ENCODE measurements at regions not wholly inside any gene's neighbourhood (a gene's known extent, or its start where the extent isn't known, plus 50 kb on each side); places are given as distances from the start of the nearest gene placed in this dataset.

DNA sequence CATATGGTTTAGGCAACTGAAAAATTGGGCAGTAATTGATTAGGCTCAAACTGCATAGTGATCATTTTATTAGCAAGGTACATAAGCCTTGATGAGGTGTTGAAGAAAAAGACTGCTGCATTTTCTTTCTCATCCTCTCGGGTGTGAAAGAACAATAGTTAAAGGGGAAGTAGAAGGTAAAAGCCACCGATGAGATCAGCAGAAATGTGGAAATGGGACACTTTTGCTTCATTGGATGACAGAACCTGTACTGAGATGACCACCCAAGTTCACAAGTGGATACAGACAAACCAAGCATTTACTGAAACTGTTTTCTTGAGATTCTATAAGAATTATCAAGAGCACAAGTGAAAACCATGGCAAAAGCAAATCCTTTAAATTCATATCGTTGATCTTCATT lies 184.0 kb downstream of the TMX1 start:
- Histone ChIP-seq H3K4me2 (ENCODE audit: extremely low read depth, insufficient read depth, low read length) (no peak overlapping the region), H3K27me3 (ENCODE audit: control insufficient read depth, insufficient read depth, low read length) (no peaks in the 10 kb centered on the region), H4K20me1 (ENCODE audit: control insufficient read depth, extremely low read depth, insufficient read depth, low read length) (no peaks in the 10 kb centered on the region), H3K4me1 (ENCODE audit: control insufficient read depth, extremely low read depth, insufficient read depth, low read length) (peaks cover 4% of the 10 kb centered on the region), H3K9me3 (ENCODE audit: control insufficient read depth, insufficient read depth, low read depth, low read length) (no peaks in the 10 kb centered on the region), H2AFZ (ENCODE audit: low read length) (no peak overlapping the region), H3K9ac (ENCODE audit: insufficient read depth, low read length) (no peak overlapping the region), H3K4me3 (replicated peaks in 1 of 4; ENCODE audit: control extremely low read depth in 1 of 4, insufficient read depth in 1 of 4, low read depth in 3 of 4, low read length in 4 of 4) (no peak overlapping the region), H3K79me2 (ENCODE audit: control insufficient read depth, insufficient read depth, low read length) (no peaks in the 10 kb centered on the region), H3K27ac (ENCODE audit: insufficient read depth, low read length) (no peak overlapping the region), H3K36me3 (ENCODE audit: control insufficient read depth, insufficient read depth, low read length) (no peaks in the 10 kb centered on the region)
- TF ChIP-seq CTCF (conservative IDR thresholded peaks at IDR 0.05 in 1 of 2, IDR thresholded peaks at IDR 0.05 in 1 of 2; ENCODE audit: low read depth in 1 of 2, low read length in 2 of 2) = no peak
- TF ChIP-seq EZH2 (IDR thresholded peaks at IDR 0.05; ENCODE audit: low read length, missing control alignments) = no peak
- DNase-seq (ENCODE audit: low read depth in 2 of 2) = no peak

DNA sequence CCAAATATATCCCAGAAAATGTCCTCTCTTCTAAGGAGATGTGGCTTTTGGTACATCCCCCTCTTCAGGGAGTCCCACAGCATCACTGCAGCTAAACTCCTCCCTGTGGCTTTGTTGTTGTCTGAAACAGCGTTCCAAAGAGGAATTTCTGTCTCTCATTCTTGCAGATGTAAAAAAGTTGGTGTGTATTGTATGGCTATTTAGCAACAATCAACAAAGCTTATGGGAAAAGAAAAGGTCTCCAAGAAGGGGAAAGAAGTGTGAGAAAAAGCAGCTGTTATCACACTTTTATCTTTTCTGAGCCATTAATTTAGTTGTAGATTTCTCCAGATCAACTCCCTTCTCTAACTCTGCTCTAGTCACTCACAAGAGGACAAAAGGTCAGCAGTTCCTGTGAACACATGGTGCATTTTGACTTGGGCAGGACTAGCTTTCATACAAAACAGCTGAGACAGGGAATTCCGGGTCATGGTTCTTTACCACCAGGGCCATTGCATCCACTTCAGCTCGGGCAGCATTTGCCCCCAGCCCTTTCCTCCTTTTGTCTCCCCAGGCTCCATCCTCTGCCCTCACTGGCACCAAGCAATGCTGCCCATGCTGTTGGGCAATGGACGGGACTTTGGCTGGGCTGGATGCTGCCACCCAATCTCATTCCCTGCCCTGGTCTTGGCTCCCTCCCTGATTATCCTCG lies 184.7 kb downstream of the TMX1 start:
- no peak overlapping the region for H3K4me2 ChIP-seq (ENCODE audit: extremely low read depth, insufficient read depth, low read length)
- no peak for TF ChIP-seq CTCF (conservative IDR thresholded peaks at IDR 0.05 in 1 of 2, IDR thresholded peaks at IDR 0.05 in 1 of 2; ENCODE audit: low read depth in 1 of 2, low read length in 2 of 2)
- no peak for TF ChIP-seq EZH2 (IDR thresholded peaks at IDR 0.05; ENCODE audit: low read length, missing control alignments)

DNA sequence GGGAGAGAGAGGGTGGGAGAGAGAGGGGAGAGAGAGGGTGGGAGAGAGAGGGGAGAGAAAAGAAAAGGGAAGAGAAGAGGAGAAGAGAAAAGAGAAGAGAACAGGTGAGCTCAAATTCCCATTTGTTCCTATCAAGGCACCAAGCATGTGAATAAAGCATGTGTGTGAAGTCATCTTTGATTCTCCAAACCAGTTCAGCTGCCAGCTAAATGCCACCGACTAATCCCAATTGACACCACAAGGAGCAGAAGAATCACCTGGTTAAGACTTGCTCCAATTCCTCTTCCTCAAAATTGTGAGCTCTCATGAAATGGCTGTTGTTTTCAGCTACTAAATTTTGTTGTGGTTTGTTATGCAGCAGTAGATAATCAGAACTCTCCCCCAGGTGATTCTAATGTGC lies 188.9 kb downstream of the TMX1 start:
- H2AFZ ChIP-seq (ENCODE audit: low read length) = no peak overlapping the region
- DNase-seq (ENCODE audit: low read depth in 2 of 2) = no peak

More for the DNA sequence above, 184.7 kb downstream of the TMX1 start:
- Histone ChIP-seq H2AFZ (ENCODE audit: low read length) (no peak overlapping the region), H3K27ac (ENCODE audit: insufficient read depth, low read length) (no peak overlapping the region), H3K27me3 (ENCODE audit: control insufficient read depth, insufficient read depth, low read length) (no peaks in the 10 kb centered on the region), H3K79me2 (ENCODE audit: control insufficient read depth, insufficient read depth, low read length) (no peaks in the 10 kb centered on the region), H4K20me1 (ENCODE audit: control insufficient read depth, extremely low read depth, insufficient read depth, low read length) (no peaks in the 10 kb centered on the region), H3K9me3 (ENCODE audit: control insufficient read depth, insufficient read depth, low read depth, low read length) (no peaks in the 10 kb centered on the region), H3K9ac (ENCODE audit: insufficient read depth, low read length) (no peak overlapping the region), H3K4me1 (ENCODE audit: control insufficient read depth, extremely low read depth, insufficient read depth, low read length) (peaks cover 4% of the 10 kb centered on the region), H3K4me3 (replicated peaks in 1 of 4; ENCODE audit: control extremely low read depth in 1 of 4, insufficient read depth in 1 of 4, low read depth in 3 of 4, low read length in 4 of 4) (no peak overlapping the region), H3K36me3 (ENCODE audit: control insufficient read depth, insufficient read depth, low read length) (no peaks in the 10 kb centered on the region)
- DNase-seq (ENCODE audit: low read depth in 2 of 2) = peak; percentile 52 to 78

More for the DNA sequence above, 188.9 kb downstream of the TMX1 start:
- no peak overlapping the region for H3K4me2 ChIP-seq (ENCODE audit: extremely low read depth, insufficient read depth, low read length)
- no peak overlapping the region for H3K27ac ChIP-seq (ENCODE audit: insufficient read depth, low read length)
- peaks cover 9% of the 10 kb centered on the region for H3K4me1 ChIP-seq (ENCODE audit: control insufficient read depth, extremely low read depth, insufficient read depth, low read length)
- H3K79me2 ChIP-seq (ENCODE audit: control insufficient read depth, insufficient read depth, low read length) = no peaks in the 10 kb centered on the region
- no peaks in the 10 kb centered on the region for H3K27me3 ChIP-seq (ENCODE audit: control insufficient read depth, insufficient read depth, low read length)
- no peak for TF ChIP-seq CTCF (conservative IDR thresholded peaks at IDR 0.05 in 1 of 2, IDR thresholded peaks at IDR 0.05 in 1 of 2; ENCODE audit: low read depth in 1 of 2, low read length in 2 of 2)
- TF ChIP-seq EZH2 (IDR thresholded peaks at IDR 0.05; ENCODE audit: low read length, missing control alignments) = no peak
- no peak overlapping the region for H3K4me3 ChIP-seq (replicated peaks in 1 of 4; ENCODE audit: control extremely low read depth in 1 of 4, insufficient read depth in 1 of 4, low read depth in 3 of 4, low read length in 4 of 4)
- H3K36me3 ChIP-seq (ENCODE audit: control insufficient read depth, insufficient read depth, low read length) = no peaks in the 10 kb centered on the region
- H4K20me1 ChIP-seq (ENCODE audit: control insufficient read depth, extremely low read depth, insufficient read depth, low read length) = no peaks in the 10 kb centered on the region
- H3K9me3 ChIP-seq (ENCODE audit: control insufficient read depth, insufficient read depth, low read depth, low read length) = no peaks in the 10 kb centered on the region
- H3K9ac ChIP-seq (ENCODE audit: insufficient read depth, low read length) = no peak overlapping the region

Measured in fibroblast of lung (primary cell).